IMR-90 (cell line): ENCODE measurements at regions not wholly inside any gene's neighbourhood (a gene's known extent, or its start where the extent isn't known, plus 50 kb on each side); places are given as distances from the start of the nearest gene placed in this dataset.

Experiments used
- ATAC-seq: fragments of 200-7000 bp; cut with Tn5 transposase; 2 replicates; pipeline ENCODE4 v1.9.1; 2020; ENCODE audit warnings: low read depth, mild to moderate bottlenecking, moderate library complexity
- BruUV-seq: library from RNA; stranded (reverse); fragments of 400-500 nt; replicated peaks from 2 replicates; lab custom pipeline; 2021; lab: Mats Ljungman, UMichigan
- CTCF ChIA-PET: fragments of 300-600 bp; formaldehyde crosslinking; extraction: SDS; loops from one replicate; lab custom pipeline; 2021; ENCODE audit warnings: antibody characterized with exemption; lab: Yijun Ruan, JAX
- POLR2A ChIA-PET: fragments of 300-600 bp; sonication (Branson Sonifier 250); formaldehyde crosslinking; loops from one replicate; lab custom pipeline; 2022; ENCODE audit warnings: antibody characterized with exemption; ENCODE audit not compliant: unreplicated experiment; lab: Charles Lee
- DNase-seq: peaks from one replicate; pipeline ENCODE4 v3.0.0; 2013
- H2AFZ ChIP-seq: replicated peaks from 2 replicates; pipeline ENCODE3; 2013; ENCODE audit warnings: low read length, mild to moderate bottlenecking; ENCODE audit not compliant: poor library complexity
- H2AK5ac ChIP-seq: 2 replicates; pipeline ENCODE4 v1.6.1; 2013; ENCODE audit warnings: low read depth, low read length, inconsistent platforms
- H2AK9ac ChIP-seq: replicated peaks from 2 replicates; pipeline ENCODE3; 2013; ENCODE audit warnings: mild to moderate bottlenecking, low read depth, low read length, moderate library complexity; ENCODE audit not compliant: poor library complexity
- H2BK120ac ChIP-seq: 2 replicates; pipeline ENCODE4 v1.6.1; 2013; ENCODE audit warnings: low read depth, low read length, inconsistent platforms
- H2BK15ac ChIP-seq: 3 replicates; pipeline ENCODE4 v1.6.1; 2013; ENCODE audit warnings: low read depth, low read length, inconsistent platforms
- H2BK20ac ChIP-seq: 2 replicates; pipeline ENCODE4 v1.6.1; 2013; ENCODE audit warnings: low read depth, mild to moderate bottlenecking, inconsistent platforms, low read length, moderate library complexity
- H2BK5ac ChIP-seq: 2 replicates; pipeline ENCODE4 v1.6.1; 2013; ENCODE audit warnings: mild to moderate bottlenecking, low read depth, low read length, inconsistent platforms; ENCODE audit not compliant: poor library complexity, severe bottlenecking
- H3K14ac ChIP-seq: replicated peaks from 2 replicates; pipeline ENCODE4 v1.6.1; 2013; ENCODE audit warnings: low read depth, low read length, inconsistent platforms
- H3K18ac ChIP-seq: 2 replicates; pipeline ENCODE4 v1.6.1; 2013; ENCODE audit warnings: low read depth, low read length, control low read depth
- H3K23ac ChIP-seq: 2 replicates; pipeline ENCODE4 v1.6.1; 2013; ENCODE audit warnings: low read depth, low read length, inconsistent platforms
- H3K27ac ChIP-seq: 2 replicates; pipeline ENCODE4 v1.5.1; 2013; ENCODE audit warnings: mild to moderate bottlenecking, control low read depth, low read length; ENCODE audit not compliant: insufficient read depth
- H3K27me3 ChIP-seq: 2 replicates; pipeline ENCODE4 v1.6.1; 2013; ENCODE audit warnings: low read length; ENCODE audit not compliant: control insufficient read depth, insufficient read depth
- H3K36me3 ChIP-seq: 2 replicates; pipeline ENCODE4 v1.6.1; 2013; ENCODE audit warnings: low read length, mixed read lengths; ENCODE audit not compliant: control insufficient read depth, insufficient read depth
- H3K4ac ChIP-seq: 2 replicates; pipeline ENCODE4 v1.6.1; 2013; ENCODE audit warnings: low read depth, low read length, inconsistent platforms
- H3K4me1 ChIP-seq: 2 replicates; pipeline ENCODE4 v1.6.1; 2013; ENCODE audit warnings: low read length, mixed read lengths; ENCODE audit not compliant: control insufficient read depth, insufficient read depth
- H3K4me2 ChIP-seq: 2 replicates; pipeline ENCODE4 v1.6.1; 2013; ENCODE audit warnings: low read depth, mild to moderate bottlenecking, control low read depth, low read length, moderate library complexity
- H3K4me3 ChIP-seq: 2 replicates; pipeline ENCODE4 v1.5.1; 2013; ENCODE audit warnings: low read depth, mild to moderate bottlenecking, control low read depth, low read length, moderate library complexity; ENCODE audit not compliant: insufficient read depth
- H3K56ac ChIP-seq: 2 replicates; pipeline ENCODE4 v1.6.1; 2013; ENCODE audit warnings: low read length, inconsistent platforms; ENCODE audit not compliant: insufficient read depth; ENCODE audit errors: extremely low read depth
- H3K79me1 ChIP-seq, 2 experiments: 2 replicates each; pipeline ENCODE4 v1.6.1; 2013; ENCODE audit warnings: low read length in 2 of 2, inconsistent platforms in 1 of 2, low read depth in 1 of 2
- H3K9ac ChIP-seq: 2 replicates; pipeline ENCODE4 v1.6.1; 2013; ENCODE audit warnings: low read depth, low read length, control low read depth
- H3K9me1 ChIP-seq: 2 replicates; pipeline ENCODE4 v1.6.1; 2013; ENCODE audit warnings: low read length, inconsistent platforms; ENCODE audit not compliant: insufficient read depth
- H3K9me3 ChIP-seq: 2 replicates; pipeline ENCODE4 v1.6.1; 2013; ENCODE audit warnings: low read length; ENCODE audit not compliant: control insufficient read depth, insufficient read depth
- H4K20me1 ChIP-seq: 2 replicates; pipeline ENCODE4 v1.6.1; 2013; ENCODE audit warnings: low read length, inconsistent platforms; ENCODE audit not compliant: insufficient read depth
- H4K5ac ChIP-seq: 2 replicates; pipeline ENCODE4 v1.6.1; 2013; ENCODE audit warnings: mild to moderate bottlenecking, low read depth, low read length, control low read depth
- H4K8ac ChIP-seq, 2 experiments: 2 replicates each; pipeline ENCODE4 v1.6.1; 2013; ENCODE audit warnings: low read depth in 2 of 2, low read length in 2 of 2, control low read depth in 1 of 2, inconsistent platforms in 1 of 2
- H4K91ac ChIP-seq: 2 replicates; pipeline ENCODE4 v1.6.1; 2013; ENCODE audit warnings: low read depth, low read length, inconsistent platforms; ENCODE audit not compliant: insufficient read depth
- CEBPB ChIP-seq: IDR thresholded peaks from 2 replicates; pipeline ENCODE4 v1.6.1; 2012; ENCODE audit warnings: low read depth, low read length, improper control_type of control experiment
- CHD1 ChIP-seq: IDR thresholded peaks from 2 replicates; pipeline ENCODE4 v1.6.1; 2012; ENCODE audit warnings: low read depth, low read length, improper control_type of control experiment
- FOS ChIP-seq: fragments of 150-350 bp; IDR thresholded peaks from 2 replicates; pipeline ENCODE4 v1.6.1; 2016; ENCODE audit warnings: low read depth, low read length
- MAFK ChIP-seq: IDR thresholded peaks from 2 replicates; pipeline ENCODE4 v1.6.1; 2012; ENCODE audit warnings: low read depth, low read length, improper control_type of control experiment
- MAZ ChIP-seq: IDR thresholded peaks from 2 replicates; pipeline ENCODE4 v1.6.1; 2012; ENCODE audit warnings: low read depth, mild to moderate bottlenecking, low read length, improper control_type of control experiment, moderate library complexity, borderline replicate concordance
- MXI1 ChIP-seq: IDR thresholded peaks from 2 replicates; pipeline ENCODE4 v1.6.1; 2012; ENCODE audit warnings: low read depth, mild to moderate bottlenecking, low read length, moderate library complexity, borderline replicate concordance
- NFE2L2 ChIP-seq: fragments of 150-350 bp; IDR thresholded peaks from 2 replicates; pipeline ENCODE4 v1.6.1; 2016; ENCODE audit warnings: low read depth, mild to moderate bottlenecking, low read length
- POLR2A ChIP-seq: IDR thresholded peaks from 2 replicates; pipeline ENCODE4 v1.6.1; 2012; ENCODE audit warnings: mild to moderate bottlenecking, low read depth, low read length
- RAD21 ChIP-seq: IDR thresholded peaks from 2 replicates; pipeline ENCODE4 v1.6.1; 2012; ENCODE audit warnings: low read length, improper control_type of control experiment
- RCOR1 ChIP-seq: IDR thresholded peaks from 2 replicates; pipeline ENCODE4 v1.6.1; 2012; ENCODE audit warnings: mild to moderate bottlenecking, low read length, improper control_type of control experiment; ENCODE audit not compliant: insufficient replicate concordance
- RFX5 ChIP-seq: IDR thresholded peaks from 2 replicates; pipeline ENCODE4 v1.8.0; 2012; ENCODE audit warnings: low read depth, mild to moderate bottlenecking, low read length, moderate library complexity
- SMC3 ChIP-seq: fragments of 150-350 bp; IDR thresholded peaks from 2 replicates; pipeline ENCODE4 v1.6.1; 2016; ENCODE audit warnings: low read depth, mild to moderate bottlenecking, antibody characterized with exemption, low read length, moderate library complexity
- WGBS, 2 experiments: methylation state at CpG; one replicate each; pipeline versions ENCODE4 v1.1.5 to v1.1.7; 2013; ENCODE audit warnings: missing lambda C conversion rate in 2 of 2; ENCODE audit not compliant: insufficient read length in 1 of 2; ENCODE audit errors: extremely low coverage in 2 of 2; 5-methylcytosine and 5-hydroxymethylcytosine counted together
- dilution Hi-C: fragments of 300-500 bp; cut with HindIII; formaldehyde crosslinking; loops from one replicate; pipeline ENCODE4 v1.14.3; 2018; ENCODE audit warnings: low sequenced_read_pairs; ENCODE audit not compliant: unreplicated experiment
- in situ Hi-C: fragments of 300-500 bp; cut with MboI; formaldehyde crosslinking; loops from 3 replicates; pipeline ENCODE4 v1.14.3; 2019; ENCODE audit warnings: low sequenced_read_pairs, inconsistent platforms, mixed read lengths
- intact Hi-C: fragments of 100-400 bp; cut with micrococcal nuclease; formaldehyde crosslinking; loops from 2 replicates; pipeline ENCODE4 v1.10.0; 2022
- TF ChIP-seq, protein P1 (sequence below): conservative IDR thresholded peaks from 2 replicates; pipeline ENCODE4 v1.5.1; 2012; ENCODE audit warnings: mild to moderate bottlenecking, low read depth, low read length, improper control_type of control experiment
- TF ChIP-seq, protein P2 (sequence below): fragments of 150-350 bp; IDR thresholded peaks from 2 replicates; pipeline ENCODE4 v1.6.1; 2017; ENCODE audit warnings: mild to moderate bottlenecking, antibody characterized with exemption, low read length, low read depth
- TF ChIP-seq, protein P3 (sequence below): fragments of 150-350 bp; IDR thresholded peaks from 2 replicates; pipeline ENCODE4 v1.6.1; 2016; ENCODE audit warnings: low read depth, mild to moderate bottlenecking, low read length, moderate library complexity, borderline replicate concordance

GRCh38 chr1:90354704-90355103, 359.8 kb downstream of the ZNF326 start:
- H3K36me3 ChIP-seq: no peaks in the 10 kb centered on the region

More at GRCh38 chr1:90354704-90355103, 359.8 kb downstream of the ZNF326 start:
- no peak overlapping the region for H3K14ac ChIP-seq
- ChIA-PET CTCF (interaction anchor here (0.6 kb wide), 1 partner anchor 252 kb away, joined by 3 read pairs; no protein-coding TSS in a partner anchor), POLR2A (no interaction called here)
- H3K27ac ChIP-seq: no peak overlapping the region
- H2BK5ac ChIP-seq: no peak overlapping the region
- ATAC-seq (no peak), DNase-seq (no peak)
- no peak overlapping the region for H4K8ac ChIP-seq
- H2AK5ac ChIP-seq: no peak overlapping the region
- no peaks in the 10 kb centered on the region for H3K9me3 ChIP-seq
- 0 out of 2 replicates have a peak, but pooled peaks cover under 1% of the 10 kb centered on the region for H3K9me1 ChIP-seq
- no peak overlapping the region for H3K56ac ChIP-seq
- no peak overlapping the region for H3K9ac ChIP-seq
- no peak overlapping the region for H3K4me2 ChIP-seq
- H2BK20ac ChIP-seq: no peak overlapping the region
- no peak overlapping the region for H4K5ac ChIP-seq
- H3K27me3 ChIP-seq: no peaks in the 10 kb centered on the region
- no peaks in the 10 kb centered on the region for H3K4me1 ChIP-seq
- in situ Hi-C loops: no loop called here
- no peak overlapping the region for H3K23ac ChIP-seq
- H2BK120ac ChIP-seq: no peak overlapping the region
- intact Hi-C loops: no loop called here
- dilution Hi-C loops: no loop called here
- no peaks in the 10 kb centered on the region for H4K20me1 ChIP-seq
- TF ChIP-seq MAFK (no peak), RCOR1 (no peak), RFX5 (no peak), CHD1 (no peak), SMC3 (no peak), MAZ (no peak), CEBPB (no peak), NFE2L2 (no peak), RAD21 (no peak), MXI1 (no peak), POLR2A (no peak), FOS (no peak)
- TF ChIP-seq, protein P1, sequence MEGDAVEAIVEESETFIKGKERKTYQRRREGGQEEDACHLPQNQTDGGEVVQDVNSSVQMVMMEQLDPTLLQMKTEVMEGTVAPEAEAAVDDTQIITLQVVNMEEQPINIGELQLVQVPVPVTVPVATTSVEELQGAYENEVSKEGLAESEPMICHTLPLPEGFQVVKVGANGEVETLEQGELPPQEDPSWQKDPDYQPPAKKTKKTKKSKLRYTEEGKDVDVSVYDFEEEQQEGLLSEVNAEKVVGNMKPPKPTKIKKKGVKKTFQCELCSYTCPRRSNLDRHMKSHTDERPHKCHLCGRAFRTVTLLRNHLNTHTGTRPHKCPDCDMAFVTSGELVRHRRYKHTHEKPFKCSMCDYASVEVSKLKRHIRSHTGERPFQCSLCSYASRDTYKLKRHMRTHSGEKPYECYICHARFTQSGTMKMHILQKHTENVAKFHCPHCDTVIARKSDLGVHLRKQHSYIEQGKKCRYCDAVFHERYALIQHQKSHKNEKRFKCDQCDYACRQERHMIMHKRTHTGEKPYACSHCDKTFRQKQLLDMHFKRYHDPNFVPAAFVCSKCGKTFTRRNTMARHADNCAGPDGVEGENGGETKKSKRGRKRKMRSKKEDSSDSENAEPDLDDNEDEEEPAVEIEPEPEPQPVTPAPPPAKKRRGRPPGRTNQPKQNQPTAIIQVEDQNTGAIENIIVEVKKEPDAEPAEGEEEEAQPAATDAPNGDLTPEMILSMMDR: no peak
- TF ChIP-seq, protein P2, sequence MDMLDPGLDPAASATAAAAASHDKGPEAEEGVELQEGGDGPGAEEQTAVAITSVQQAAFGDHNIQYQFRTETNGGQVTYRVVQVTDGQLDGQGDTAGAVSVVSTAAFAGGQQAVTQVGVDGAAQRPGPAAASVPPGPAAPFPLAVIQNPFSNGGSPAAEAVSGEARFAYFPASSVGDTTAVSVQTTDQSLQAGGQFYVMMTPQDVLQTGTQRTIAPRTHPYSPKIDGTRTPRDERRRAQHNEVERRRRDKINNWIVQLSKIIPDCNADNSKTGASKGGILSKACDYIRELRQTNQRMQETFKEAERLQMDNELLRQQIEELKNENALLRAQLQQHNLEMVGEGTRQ: no peak
- TF ChIP-seq, protein P3, sequence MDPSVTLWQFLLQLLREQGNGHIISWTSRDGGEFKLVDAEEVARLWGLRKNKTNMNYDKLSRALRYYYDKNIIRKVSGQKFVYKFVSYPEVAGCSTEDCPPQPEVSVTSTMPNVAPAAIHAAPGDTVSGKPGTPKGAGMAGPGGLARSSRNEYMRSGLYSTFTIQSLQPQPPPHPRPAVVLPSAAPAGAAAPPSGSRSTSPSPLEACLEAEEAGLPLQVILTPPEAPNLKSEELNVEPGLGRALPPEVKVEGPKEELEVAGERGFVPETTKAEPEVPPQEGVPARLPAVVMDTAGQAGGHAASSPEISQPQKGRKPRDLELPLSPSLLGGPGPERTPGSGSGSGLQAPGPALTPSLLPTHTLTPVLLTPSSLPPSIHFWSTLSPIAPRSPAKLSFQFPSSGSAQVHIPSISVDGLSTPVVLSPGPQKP: no peak
- WGBS, 2 experiments: no CpG with 5 or more reads among the region's 2 CpGs
- BruUV-seq: no TSS peak
- H3K4me3 ChIP-seq: no peak overlapping the region
- H2BK15ac ChIP-seq: no peak overlapping the region
- no peak overlapping the region for H4K91ac ChIP-seq
- H3K79me1 ChIP-seq: no peaks in the 10 kb centered on the region
- no peak overlapping the region for H2AK9ac ChIP-seq
- H2AFZ ChIP-seq: no peak overlapping the region
- H3K4ac ChIP-seq: no peak overlapping the region
- no peak overlapping the region for H3K18ac ChIP-seq
